ENCODE measurements at regions not wholly inside any gene's neighbourhood (a gene's known extent, or its start where the extent isn't known, plus 50 kb on each side); places are given as distances from the start of the nearest gene placed in this dataset.
A peak's percentile ranks its signal among the peaks of the same experiment; 100 is the strongest.

- H2AFZ ChIP-seq (replicated peaks), result no peak overlapping the region
- no peak overlapping the region for H3K27ac ChIP-seq
- no peaks in the 10 kb centered on the region for H4K20me1 ChIP-seq (ENCODE audit: low read depth)
- H3K36me3 ChIP-seq, result no peaks in the 10 kb centered on the region
- H3K9ac ChIP-seq, result no peak overlapping the region
- no peaks in the 10 kb centered on the region for H3K27me3 ChIP-seq
- Mint-ChIP-seq H3K36me3 (no peaks in the 10 kb centered on the region), H3K27me3 (ENCODE audit: insufficient read depth, low read depth) (no peaks in the 10 kb centered on the region), H3K4me3 (no peak overlapping the region), H3K27ac (no peak overlapping the region), H3K9me3 (no peaks in the 10 kb centered on the region), H3K4me1 (peaks cover 24% of the 10 kb centered on the region)
- H3K4me3 ChIP-seq, result no peak overlapping the region
- no peak for DNase-seq (ENCODE audit: low spot score)
- peaks cover 25% of the 10 kb centered on the region for H3K4me1 ChIP-seq
- H3K4me2 ChIP-seq, result no peak overlapping the region
- no peak for TF ChIP-seq CTCF (IDR thresholded peaks at IDR 0.05)
- H3K9me3 ChIP-seq (ENCODE audit: low read depth), result no peaks in the 10 kb centered on the region
- no peaks in the 10 kb centered on the region for H3K79me2 ChIP-seq (ENCODE audit: low read depth)
- no peaks in the 10 kb centered on the region for H3F3A ChIP-seq (ENCODE audit: low read depth)
These were observed 149.7 kb downstream of the PHLDA1 start for GRCh38 chr12:75881920-75882319.

- H3K36me3 Mint-ChIP-seq, result no peaks in the 10 kb centered on the region
- H2AFZ ChIP-seq (replicated peaks), result peak overlapping the region; percentile 70
- H3K27ac Mint-ChIP-seq, result no peak overlapping the region
- no peaks in the 10 kb centered on the region for H4K20me1 ChIP-seq (ENCODE audit: low read depth)
- peaks cover 22% of the 10 kb centered on the region for H3K4me1 ChIP-seq
- H3K27me3 Mint-ChIP-seq (ENCODE audit: insufficient read depth, low read depth), result no peaks in the 10 kb centered on the region
- no peaks in the 10 kb centered on the region for H3F3A ChIP-seq (ENCODE audit: low read depth)
- H3K79me2 ChIP-seq (ENCODE audit: low read depth), result no peaks in the 10 kb centered on the region
- no peak overlapping the region for H3K4me3 Mint-ChIP-seq
- H3K9ac ChIP-seq, result no peak overlapping the region
- no peaks in the 10 kb centered on the region for H3K36me3 ChIP-seq
- no peaks in the 10 kb centered on the region for H3K9me3 Mint-ChIP-seq
- no peak for TF ChIP-seq EZH2 (IDR thresholded peaks at IDR 0.05)
- TF ChIP-seq CTCF (IDR thresholded peaks at IDR 0.05), result no peak
- TF ChIP-seq EZH2phosphoT487 (IDR thresholded peaks at IDR 0.05), result no peak
- no peak overlapping the region for H3K4me3 ChIP-seq
- H3K27ac ChIP-seq, result no peak overlapping the region
- no peak overlapping the region for H3K4me2 ChIP-seq
- H3K9me3 ChIP-seq (ENCODE audit: low read depth), result no peaks in the 10 kb centered on the region
- H3K27me3 ChIP-seq, result no peaks in the 10 kb centered on the region
- DNase-seq (ENCODE audit: low spot score), result no peak
- H3K4me1 Mint-ChIP-seq, result peaks cover 24% of the 10 kb centered on the region
These were observed 153.6 kb downstream of the PHLDA1 start for GRCh38 chr12:75877763-75878621.

- Mint-ChIP-seq H3K27ac (peak overlapping the region; percentile 50), H3K27me3 (ENCODE audit: insufficient read depth, low read depth) (no peaks in the 10 kb centered on the region), H3K36me3 (no peaks in the 10 kb centered on the region), H3K4me1 (peaks cover 24% of the 10 kb centered on the region), H3K9me3 (no peaks in the 10 kb centered on the region), H3K4me3 (no peak overlapping the region)
- no peak overlapping the region for H3K4me3 ChIP-seq
- H3K79me2 ChIP-seq (ENCODE audit: low read depth), result no peaks in the 10 kb centered on the region
- no peaks in the 10 kb centered on the region for H3K9me3 ChIP-seq (ENCODE audit: low read depth)
- no peak overlapping the region for H3K9ac ChIP-seq
- no peaks in the 10 kb centered on the region for H4K20me1 ChIP-seq (ENCODE audit: low read depth)
- H3K4me2 ChIP-seq, result no peak overlapping the region
- H3K4me1 ChIP-seq, result peaks cover 13% of the 10 kb centered on the region
- H3F3A ChIP-seq (ENCODE audit: low read depth), result no peaks in the 10 kb centered on the region
- DNase-seq (ENCODE audit: low spot score), result no peak
- H3K27me3 ChIP-seq, result no peaks in the 10 kb centered on the region
- TF ChIP-seq EZH2 (IDR thresholded peaks at IDR 0.05) (no peak), CTCF (IDR thresholded peaks at IDR 0.05) (no peak), EZH2phosphoT487 (IDR thresholded peaks at IDR 0.05) (no peak)
- H3K36me3 ChIP-seq, result no peaks in the 10 kb centered on the region
- H2AFZ ChIP-seq (replicated peaks), result peak overlapping the region; percentile 70
- no peak overlapping the region for H3K27ac ChIP-seq
These were observed 154.5 kb downstream of the PHLDA1 start for GRCh38 chr12:75876832-75877762.
